ENCODE measurements at regions not wholly inside any gene's neighbourhood (a gene's known extent, or its start where the extent isn't known, plus 50 kb on each side); places are given as distances from the start of the nearest gene placed in this dataset.
"Not testable (repeated sequence)": the region's sequence is repeated elsewhere in the genome, so short reads cannot be mapped to it uniquely, and the experiment has no call there.

GRCh38 chr6:76553256-76553655, 480.8 kb upstream of the IMPG1 start:
- no peak for DNase-seq (ENCODE audit: low spot score)

GRCh38 chr6:76552268-76552667, 479.8 kb upstream of the IMPG1 start:
- no peak for DNase-seq (ENCODE audit: low spot score)

GRCh38 chr6:76533661-76534060, 461.2 kb upstream of the IMPG1 start:
- no peak for DNase-seq (ENCODE audit: low spot score)

- DNase-seq (ENCODE audit: low spot score), result no peak
Measured at GRCh38 chr6:76532647-76533046, 460.2 kb upstream of the IMPG1 start.

- no peak for DNase-seq (ENCODE audit: low spot score)
Measured at GRCh38 chr6:76518443-76518842, 446.0 kb upstream of the IMPG1 start.

- no peak for DNase-seq (ENCODE audit: low spot score)
Measured at GRCh38 chr6:76516924-76517323, 444.5 kb upstream of the IMPG1 start.

GRCh38 chr6:76510489-76510888, 438.0 kb upstream of the IMPG1 start:
- DNase-seq (ENCODE audit: low spot score), result no peak

- no peak for DNase-seq (ENCODE audit: low spot score)
Measured at GRCh38 chr6:76509397-76509796, 436.9 kb upstream of the IMPG1 start.

GRCh38 chr6:76506808-76507207, 434.3 kb upstream of the IMPG1 start:
- no peak for DNase-seq (ENCODE audit: low spot score)

GRCh38 chr6:76495909-76496308, 423.4 kb upstream of the IMPG1 start:
- no peak for DNase-seq (ENCODE audit: low spot score)

GRCh38 chr6:76491376-76491775, 418.9 kb upstream of the IMPG1 start:
- DNase-seq (ENCODE audit: low spot score), result not testable (repeated sequence)

- no peak for DNase-seq (ENCODE audit: low spot score)
Measured at GRCh38 chr6:76490456-76490855, 418.0 kb upstream of the IMPG1 start.

GRCh38 chr6:76481101-76481500, 408.6 kb upstream of the IMPG1 start:
- no peak for DNase-seq (ENCODE audit: low spot score)

GRCh38 chr6:76472858-76473257, 400.4 kb upstream of the IMPG1 start:
- DNase-seq (ENCODE audit: low spot score), result no peak

GRCh38 chr6:76466286-76466685, 393.8 kb upstream of the IMPG1 start:
- no peak for DNase-seq (ENCODE audit: low spot score)

GRCh38 chr6:76465410-76465809, 392.9 kb upstream of the IMPG1 start:
- DNase-seq (ENCODE audit: low spot score), result no peak

GRCh38 chr6:76453270-76453669, 380.8 kb upstream of the IMPG1 start:
- no peak for DNase-seq (ENCODE audit: low spot score)

- DNase-seq (ENCODE audit: low spot score), result no peak
Measured at GRCh38 chr6:76451926-76452709, 379.7 kb upstream of the IMPG1 start.

- DNase-seq (ENCODE audit: low spot score), result no peak
Measured at GRCh38 chr6:76448109-76448508, 375.6 kb upstream of the IMPG1 start.

GRCh38 chr6:76441875-76442274, 369.4 kb upstream of the IMPG1 start:
- DNase-seq (ENCODE audit: low spot score), result peak; percentile 74

- DNase-seq (ENCODE audit: low spot score), result no peak
Measured at GRCh38 chr6:76439811-76440210, 367.3 kb upstream of the IMPG1 start.

GRCh38 chr6:76438768-76439167, 366.3 kb upstream of the IMPG1 start:
- no peak for DNase-seq (ENCODE audit: low spot score)

GRCh38 chr6:76435174-76435573, 362.7 kb upstream of the IMPG1 start:
- peak; percentile 55 for DNase-seq (ENCODE audit: low spot score)

Measured in H4 (cell line).